LNCaP clone FGC (cell line): ENCODE measurements at regions not wholly inside any gene's neighbourhood (a gene's known extent, or its start where the extent isn't known, plus 50 kb on each side); places are given as distances from the start of the nearest gene placed in this dataset.
"Not testable (repeated sequence)": the region's sequence is repeated elsewhere in the genome, so short reads cannot be mapped to it uniquely, and the experiment has no call there.

ENCODE experiments used
- DNase-seq: peaks from one replicate; pipeline ENCODE4 v3.0.0-alpha.2; 2011; ENCODE audit warnings: low read depth
- H3K4me3 ChIP-seq: 2 replicates; pipeline ENCODE4 v1.5.1; 2011; ENCODE audit warnings: mild to moderate bottlenecking, low read depth, low read length, control low read depth
- TF ChIP-seq, protein P1 (sequence below): IDR thresholded peaks from 2 replicates; pipeline ENCODE4 v1.5.1; 2012; ENCODE audit warnings: mild to moderate bottlenecking; ENCODE audit not compliant: control insufficient read depth, insufficient read depth; ENCODE audit errors: extremely low read depth

DNA sequence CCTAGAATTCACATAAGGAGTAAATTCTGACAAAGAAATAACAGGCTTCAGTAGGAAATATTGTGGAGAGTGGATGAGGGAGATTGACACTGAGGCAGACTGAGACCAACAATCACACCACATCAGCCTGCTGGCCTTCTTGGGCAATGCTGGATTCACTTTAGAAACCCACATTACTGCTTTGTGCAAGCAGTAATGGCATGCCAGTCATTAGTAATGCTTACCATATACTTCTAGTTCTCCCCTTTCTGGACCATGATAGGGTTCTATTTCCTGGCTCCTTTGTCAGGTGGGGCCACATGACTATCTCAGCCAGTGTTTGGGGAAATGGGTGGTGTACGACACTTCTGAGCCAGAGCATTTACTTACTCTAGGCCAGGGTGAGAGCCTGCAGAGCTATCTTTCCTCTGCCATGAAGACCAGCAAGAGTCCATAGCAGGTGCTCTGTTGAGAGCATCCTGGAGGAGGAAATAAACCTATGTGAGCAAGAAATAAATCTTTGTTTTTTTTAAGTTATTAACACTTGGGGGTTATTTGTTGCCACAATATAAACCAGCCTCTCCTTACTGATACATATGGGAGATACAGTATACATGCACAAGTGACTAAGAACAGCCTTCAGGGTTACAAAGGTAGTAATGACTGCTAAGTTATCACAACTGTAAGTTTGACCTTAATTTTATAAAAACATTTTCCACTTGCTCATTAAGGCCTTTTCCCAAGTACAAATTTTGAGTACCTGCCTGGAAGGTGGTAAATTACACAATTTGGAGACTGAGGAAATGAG lies 89.3 kb upstream of the TANK start:
- DNase-seq: no peak
- H3K4me3 ChIP-seq: no peak overlapping the region
- TF ChIP-seq, protein P1, sequence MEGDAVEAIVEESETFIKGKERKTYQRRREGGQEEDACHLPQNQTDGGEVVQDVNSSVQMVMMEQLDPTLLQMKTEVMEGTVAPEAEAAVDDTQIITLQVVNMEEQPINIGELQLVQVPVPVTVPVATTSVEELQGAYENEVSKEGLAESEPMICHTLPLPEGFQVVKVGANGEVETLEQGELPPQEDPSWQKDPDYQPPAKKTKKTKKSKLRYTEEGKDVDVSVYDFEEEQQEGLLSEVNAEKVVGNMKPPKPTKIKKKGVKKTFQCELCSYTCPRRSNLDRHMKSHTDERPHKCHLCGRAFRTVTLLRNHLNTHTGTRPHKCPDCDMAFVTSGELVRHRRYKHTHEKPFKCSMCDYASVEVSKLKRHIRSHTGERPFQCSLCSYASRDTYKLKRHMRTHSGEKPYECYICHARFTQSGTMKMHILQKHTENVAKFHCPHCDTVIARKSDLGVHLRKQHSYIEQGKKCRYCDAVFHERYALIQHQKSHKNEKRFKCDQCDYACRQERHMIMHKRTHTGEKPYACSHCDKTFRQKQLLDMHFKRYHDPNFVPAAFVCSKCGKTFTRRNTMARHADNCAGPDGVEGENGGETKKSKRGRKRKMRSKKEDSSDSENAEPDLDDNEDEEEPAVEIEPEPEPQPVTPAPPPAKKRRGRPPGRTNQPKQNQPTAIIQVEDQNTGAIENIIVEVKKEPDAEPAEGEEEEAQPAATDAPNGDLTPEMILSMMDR: no peak

DNA sequence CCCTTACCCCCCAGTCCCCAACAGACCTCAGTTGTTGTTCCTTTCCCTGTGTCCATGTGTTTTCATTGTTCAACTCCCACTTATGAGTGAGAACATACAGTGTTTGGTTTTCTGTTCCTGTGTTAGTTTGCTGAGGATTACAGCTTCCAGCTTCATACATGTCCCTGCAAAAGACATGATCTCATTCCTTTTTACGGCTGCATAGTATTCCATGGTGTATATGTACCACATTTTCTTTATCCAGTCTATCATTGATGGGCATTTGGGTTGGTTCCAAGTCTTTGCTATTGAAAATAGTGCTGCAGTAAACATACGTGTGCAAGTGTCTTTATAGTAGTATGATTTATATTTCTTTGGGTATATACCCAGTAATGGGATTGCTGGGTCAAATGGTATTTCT lies 87.8 kb upstream of the TANK start:
- not testable (repeated sequence) for H3K4me3 ChIP-seq, DNase-seq

DNA sequence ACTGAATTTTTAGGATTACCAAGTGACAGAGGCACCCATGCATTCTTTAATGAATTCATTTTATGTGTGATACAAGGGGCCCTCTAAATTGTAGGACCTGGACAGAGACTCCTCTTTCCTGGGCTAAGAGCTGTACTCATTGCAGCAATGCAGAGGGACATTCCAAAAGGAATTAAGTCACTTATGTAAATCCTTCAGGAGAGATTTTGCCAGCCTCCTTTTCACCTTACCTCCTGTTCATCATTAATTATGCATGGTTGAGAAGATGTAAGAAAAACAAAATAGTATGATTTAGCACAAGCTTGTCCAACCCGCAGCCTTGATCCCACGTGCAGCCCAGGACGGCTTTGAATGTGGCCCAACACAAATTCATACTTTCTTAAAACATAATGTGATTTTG lies 84.5 kb upstream of the TANK start:
- TF ChIP-seq, protein P1: no peak
- no peak for DNase-seq
- no peak overlapping the region for H3K4me3 ChIP-seq

DNA sequence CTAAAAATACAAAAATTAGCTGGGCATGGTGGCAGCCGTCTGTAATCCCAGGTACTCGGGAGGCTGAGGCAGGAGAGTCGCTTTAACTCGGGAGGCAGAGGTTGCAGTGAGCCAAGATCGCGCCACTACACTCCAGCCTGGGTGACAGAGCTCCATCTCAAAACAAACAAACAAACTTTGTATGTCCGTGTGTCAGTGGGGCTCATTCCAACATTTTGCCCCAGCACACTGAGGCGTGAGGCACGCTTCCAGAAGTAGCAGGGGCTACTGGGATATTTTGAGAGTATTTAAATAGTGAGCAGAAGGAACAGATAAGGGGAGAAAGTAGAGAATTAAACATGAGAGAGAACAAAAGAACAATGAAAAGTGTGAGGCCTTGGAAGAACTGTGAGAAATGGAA lies 83.3 kb upstream of the TANK start:
- DNase-seq: no peak
- TF ChIP-seq, protein P1: no peak
- no peak overlapping the region for H3K4me3 ChIP-seq

DNA sequence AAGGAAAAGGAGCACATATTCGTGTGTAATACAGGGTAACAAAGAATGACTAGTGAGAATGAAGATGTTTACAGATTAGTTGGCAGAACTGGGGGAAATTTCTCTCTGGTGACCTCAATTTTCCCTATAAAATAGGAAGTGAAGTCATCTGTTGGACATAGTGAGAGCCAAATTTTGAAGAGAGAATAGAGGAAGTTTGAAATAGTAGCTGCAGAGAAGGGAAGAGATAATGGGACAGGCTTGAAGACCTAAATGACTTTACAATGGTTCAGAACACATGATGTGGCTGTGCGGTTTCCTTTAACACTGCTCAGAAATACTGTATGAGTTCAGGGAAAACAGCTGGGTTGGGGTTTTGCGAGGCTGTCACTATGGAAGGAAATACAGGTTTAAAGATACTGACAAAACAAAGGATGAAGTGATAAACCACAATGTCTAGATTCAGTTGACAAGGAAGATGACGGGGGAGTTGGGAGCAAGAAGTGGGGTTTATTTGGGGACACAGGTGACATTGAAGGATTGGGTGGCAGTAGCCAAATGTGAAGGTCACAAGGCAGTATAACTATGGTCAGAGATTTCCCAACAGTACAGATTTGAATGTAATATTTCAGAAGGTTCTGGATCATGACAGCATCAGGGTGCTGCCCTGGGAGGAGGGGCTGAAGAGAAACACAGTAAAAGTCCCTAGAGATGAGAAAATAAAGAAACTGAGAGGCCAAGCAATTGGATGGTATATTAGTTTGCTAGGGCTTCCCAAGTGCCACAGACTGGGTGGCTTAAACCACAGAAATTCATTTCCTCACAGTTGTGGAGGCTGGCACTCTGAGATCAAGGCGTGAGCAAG lies 82.6 kb upstream of the TANK start:
- no peak overlapping the region for H3K4me3 ChIP-seq
- no peak for DNase-seq
- TF ChIP-seq, protein P1: no peak

DNA sequence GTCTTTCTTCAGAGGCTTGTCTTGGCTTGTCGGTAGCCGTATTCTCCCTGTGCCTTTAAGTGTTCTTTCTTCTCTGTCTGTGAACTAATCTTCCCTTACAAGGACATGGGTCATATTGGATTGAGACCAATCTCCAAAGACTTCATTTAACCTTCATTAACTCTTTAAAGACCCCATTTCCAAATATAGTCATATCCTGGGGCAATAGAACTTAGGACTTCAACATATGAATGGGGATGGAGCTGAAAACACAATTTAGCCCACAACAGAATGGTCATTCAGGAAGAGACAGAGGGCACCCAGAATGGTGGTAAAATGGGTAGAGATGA lies 82.1 kb upstream of the TANK start:
- TF ChIP-seq, protein P1: no peak
- no peak for DNase-seq
- no peak overlapping the region for H3K4me3 ChIP-seq

DNA sequence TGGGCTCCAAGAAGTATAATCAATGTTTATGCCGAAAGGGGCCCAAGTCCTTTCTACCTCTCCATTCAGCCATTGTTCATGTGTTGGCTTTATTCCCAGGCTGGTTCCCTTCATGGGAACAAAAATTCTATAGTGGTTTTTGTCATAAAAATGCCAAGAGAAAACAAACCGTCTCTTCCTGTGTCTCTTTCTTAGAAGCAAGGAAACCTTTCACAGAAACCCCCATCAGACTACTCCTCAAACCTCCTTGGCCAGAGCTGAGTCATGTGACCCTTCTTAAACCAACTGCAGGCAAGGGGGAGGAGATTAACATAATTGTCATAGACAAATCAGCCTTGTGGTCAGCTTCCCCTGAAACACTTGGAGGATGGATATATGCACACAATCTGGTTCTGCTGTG lies 75.1 kb upstream of the TANK start:
- H3K4me3 ChIP-seq: no peak overlapping the region
- DNase-seq: no peak
- TF ChIP-seq, protein P1: no peak
